Epithelial cell of prostate (primary cell): ENCODE measurements at regions not wholly inside any gene's neighbourhood (a gene's known extent, or its start where the extent isn't known, plus 50 kb on each side); places are given as distances from the start of the nearest gene placed in this dataset.
"Not testable (repeated sequence)": the region's sequence is repeated elsewhere in the genome, so short reads cannot be mapped to it uniquely, and the experiment has no call there.

Source experiments
- DNase-seq: peaks from one replicate; pipeline ENCODE4 v3.0.0-alpha.2; 2011; ENCODE audit warnings: low read depth, low spot score
- H3K27ac ChIP-seq: fragments of 450-650 bp; 2 replicates; pipeline ENCODE4 v1.5.1; 2017; ENCODE audit warnings: mild to moderate bottlenecking

DNA sequence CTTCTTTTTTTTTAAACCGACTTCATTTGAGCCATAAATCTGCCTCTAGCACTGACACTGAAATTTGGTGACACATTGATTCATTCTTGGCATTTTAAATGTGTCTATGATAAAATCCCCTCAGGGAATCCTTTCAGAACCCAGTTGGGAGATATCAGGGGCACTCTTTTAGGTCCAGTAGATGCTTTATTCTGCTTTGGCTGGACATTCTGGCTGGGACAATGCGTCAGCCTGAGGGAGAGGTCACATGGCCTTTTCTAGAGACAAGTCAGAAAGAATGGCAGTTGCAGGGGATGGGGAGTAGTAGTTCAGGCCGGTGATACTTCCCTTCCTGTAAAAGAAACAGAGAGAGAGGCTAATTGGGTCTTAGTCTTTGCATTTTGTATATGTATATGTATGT lies 63.1 kb downstream of the TRIM43 start:
- not testable (repeated sequence) for H3K27ac ChIP-seq, DNase-seq

DNA sequence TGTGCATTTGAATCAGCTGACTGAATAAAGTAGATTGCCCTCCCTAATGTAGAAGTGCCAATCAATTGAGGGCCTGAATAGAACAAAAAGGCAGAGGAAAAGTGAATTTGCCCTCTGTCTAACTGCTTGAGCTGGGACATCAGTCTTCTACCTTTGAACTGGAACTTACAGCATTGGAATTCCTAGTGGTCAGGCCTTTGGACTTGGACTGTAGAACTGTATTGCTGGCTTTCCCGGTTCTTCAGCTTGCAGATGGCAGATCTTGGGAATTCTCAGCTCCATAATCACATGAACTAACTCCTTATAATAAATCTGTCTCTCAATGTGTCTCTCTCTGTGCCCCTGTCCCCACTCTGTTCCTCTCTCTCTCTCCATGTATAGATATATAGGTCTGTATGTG lies 64.8 kb downstream of the TRIM43 start:
- not testable (repeated sequence) for H3K27ac ChIP-seq, DNase-seq

DNA sequence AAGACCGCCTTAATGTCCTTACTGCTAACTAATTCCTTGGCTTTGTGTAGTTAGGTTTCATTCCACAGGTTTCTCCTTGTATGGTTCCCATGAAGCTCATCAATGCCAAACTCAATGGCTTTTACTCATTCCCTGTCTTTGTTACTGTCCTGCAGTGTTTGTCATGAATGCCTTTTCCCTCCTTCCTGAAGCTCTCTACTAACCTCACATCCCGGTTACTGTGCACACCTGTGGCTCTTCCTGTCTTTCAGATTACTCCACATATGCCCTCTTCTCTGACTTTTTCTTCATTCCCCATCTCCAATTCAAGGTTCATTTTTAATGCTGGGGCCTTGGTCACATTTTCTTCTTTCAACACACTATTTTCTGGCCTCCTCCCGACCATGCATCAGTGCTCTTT lies 66.1 kb downstream of the TRIM43 start:
- not testable (repeated sequence) for DNase-seq, H3K27ac ChIP-seq

DNA sequence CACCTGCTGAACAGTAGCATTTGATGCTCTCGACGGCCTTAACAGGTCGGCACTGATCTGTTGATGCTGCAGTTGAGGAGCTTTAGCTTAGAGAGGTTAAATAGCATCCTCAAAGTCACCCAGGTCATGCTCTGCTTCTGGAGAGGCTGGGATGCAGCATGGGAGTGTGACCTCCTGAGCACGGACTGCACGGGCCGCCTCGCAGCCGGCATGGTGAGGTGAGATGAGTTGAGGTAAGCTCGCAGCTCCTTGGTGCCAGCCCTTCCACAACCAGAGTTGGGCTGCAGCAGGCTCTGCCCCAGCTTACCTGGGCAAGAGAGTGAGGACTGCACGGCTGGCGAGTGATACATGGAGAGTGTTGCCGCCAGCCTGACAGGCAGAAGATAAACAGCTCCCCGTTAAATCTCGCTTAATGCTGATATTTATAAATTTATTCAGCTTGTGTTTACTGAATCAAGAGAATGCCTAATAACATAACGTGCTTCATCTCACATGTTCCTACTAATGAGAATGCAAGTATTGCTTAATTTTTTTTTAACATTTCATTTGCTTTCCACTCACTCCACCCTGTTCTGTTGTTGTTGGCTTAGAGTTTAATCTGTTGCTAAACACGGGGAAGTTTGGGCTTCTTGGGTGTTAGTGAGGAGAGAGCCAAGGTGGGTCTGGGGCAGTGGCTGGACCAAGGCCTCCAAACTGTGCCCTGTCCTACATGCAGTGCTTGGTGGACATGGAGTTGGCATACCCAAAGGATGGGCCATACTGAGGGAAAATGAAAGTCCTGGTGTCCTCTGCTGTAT lies 69.2 kb downstream of the TRIM43 start:
- not testable (repeated sequence) for H3K27ac ChIP-seq, DNase-seq

DNA sequence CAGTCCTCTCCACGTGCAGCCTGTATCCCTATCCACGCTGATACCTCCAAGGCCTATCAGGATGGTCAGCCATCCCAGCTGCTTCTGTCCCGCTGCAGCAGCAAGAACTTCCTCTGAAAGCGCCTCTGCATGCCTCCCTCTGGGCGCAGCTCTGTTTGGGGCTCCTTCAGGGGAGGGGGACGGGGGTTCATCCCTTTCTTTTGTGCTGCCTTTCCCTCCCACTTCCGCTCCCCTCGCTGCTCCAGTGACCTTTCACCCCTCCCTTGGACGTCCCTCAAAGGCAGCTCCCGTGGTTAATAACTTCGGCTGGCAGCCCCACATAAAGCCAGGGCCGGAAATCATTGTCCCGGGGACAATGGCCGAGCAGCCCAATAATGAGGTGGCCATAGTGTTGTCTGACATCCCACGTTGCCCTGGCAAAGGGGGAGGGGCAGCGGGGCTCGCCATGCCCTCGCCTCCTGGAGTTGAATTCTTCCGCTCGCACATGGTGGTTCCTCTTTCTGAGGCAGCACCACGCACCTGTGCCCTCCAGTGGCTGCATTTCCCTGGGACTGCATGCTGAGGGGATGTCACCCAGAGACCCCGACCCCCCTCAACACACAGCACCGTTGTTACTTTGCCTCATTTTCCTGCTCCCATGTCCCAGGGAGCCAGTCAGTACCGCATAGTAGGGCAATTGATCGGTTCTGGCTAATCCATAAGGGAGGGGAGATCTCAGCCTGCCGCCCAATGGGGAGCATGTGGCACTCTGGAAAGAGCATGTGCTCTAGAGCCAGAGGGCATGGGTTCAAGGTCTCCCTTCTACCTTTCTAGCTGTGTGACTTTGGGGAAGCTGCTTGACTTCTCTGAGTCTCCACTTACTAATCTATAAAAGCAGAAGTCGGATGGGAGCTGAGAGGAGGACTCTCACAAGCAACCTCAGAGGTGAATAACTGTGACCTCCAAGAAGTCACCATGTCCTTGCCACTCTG lies 72.0 kb downstream of the TRIM43 start:
- not testable (repeated sequence) for DNase-seq, H3K27ac ChIP-seq

DNA sequence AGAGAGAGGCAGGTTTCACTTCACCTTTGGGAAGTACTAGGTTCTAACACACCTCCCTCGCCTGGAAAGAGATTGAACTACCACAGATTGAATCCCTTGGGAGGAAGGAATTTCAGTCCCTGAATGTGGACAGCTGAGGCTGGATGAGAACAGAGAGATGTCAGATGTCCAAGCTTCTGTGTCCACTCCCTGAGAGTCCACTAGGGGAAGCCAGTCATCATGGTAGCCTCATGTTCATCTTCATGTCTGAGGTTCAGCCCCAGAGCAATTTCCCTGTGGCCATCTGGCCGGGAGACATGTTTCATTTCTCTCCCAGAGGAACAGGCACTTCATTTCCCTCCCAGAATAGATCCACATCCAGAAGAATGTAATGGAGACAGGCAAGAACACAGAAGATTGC lies 74.8 kb downstream of the TRIM43 start:
- not testable (repeated sequence) for H3K27ac ChIP-seq, DNase-seq

DNA sequence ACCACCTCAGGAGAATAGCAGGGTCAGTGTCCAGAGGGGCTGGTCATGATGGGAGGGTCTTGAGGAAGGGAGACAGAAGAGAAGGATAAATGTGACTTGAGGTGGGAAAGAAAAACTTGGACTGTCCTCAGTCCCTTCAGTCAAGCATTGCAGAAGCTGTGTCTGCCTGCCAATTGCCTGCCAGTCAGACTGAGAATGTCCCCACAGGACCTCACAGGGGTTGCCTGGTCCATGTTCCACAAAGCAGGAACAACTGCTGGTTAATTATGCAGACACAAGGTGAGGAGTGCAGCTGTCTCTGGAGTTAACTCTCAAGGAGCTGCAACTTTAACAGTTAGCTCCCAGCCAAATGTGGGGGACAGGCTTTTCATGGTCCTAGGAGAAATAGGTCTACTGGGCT lies 75.7 kb downstream of the TRIM43 start:
- no peak for DNase-seq
- H3K27ac ChIP-seq: no peak overlapping the region

DNA sequence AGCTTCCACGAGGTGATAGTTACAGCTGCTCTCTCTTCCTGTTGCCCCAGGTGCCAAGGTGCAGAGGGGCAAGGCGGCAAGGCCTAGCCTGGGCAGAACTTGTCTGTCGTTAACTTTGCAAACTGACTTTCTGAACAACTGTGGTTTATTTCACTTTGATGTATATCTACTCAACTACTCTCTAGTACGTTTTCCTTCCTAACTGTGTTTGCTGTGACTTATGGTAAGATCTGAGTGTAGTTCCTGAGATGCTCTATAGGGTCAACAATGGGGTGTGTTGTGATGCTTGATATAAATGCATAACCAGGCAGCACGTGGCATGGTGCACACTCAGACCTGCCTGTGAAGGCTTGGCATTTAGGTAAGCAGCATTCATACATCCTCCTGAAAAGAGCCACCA lies 77.1 kb downstream of the TRIM43 start:
- DNase-seq, H3K27ac ChIP-seq: not testable (repeated sequence)

DNA sequence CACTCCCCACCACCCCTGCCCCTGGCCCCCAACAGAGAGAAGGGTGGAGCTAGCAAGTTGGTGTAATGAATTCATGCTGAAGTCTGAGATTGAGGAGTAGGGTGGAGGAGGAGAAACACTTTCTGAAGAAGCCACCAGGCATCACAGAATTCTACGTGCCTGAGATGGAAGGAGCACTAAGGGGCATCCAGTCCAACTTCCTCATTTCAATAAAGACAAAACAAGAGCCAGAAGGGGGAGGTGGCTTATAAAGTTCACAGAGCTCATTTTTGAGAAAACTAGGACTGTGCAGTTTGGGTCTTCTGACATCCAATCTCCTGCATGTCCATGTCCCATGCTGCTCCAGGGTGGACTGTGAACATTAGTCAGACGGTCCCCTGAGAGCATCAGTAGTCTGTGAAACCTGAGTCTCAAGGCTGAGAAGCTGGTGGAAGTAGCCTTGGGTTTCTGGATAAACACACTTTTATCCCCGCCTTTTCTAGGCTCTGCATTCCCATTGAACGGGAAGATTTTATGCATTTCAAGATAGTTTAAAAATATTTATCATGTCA lies 77.7 kb downstream of the TRIM43 start:
- no peak overlapping the region for H3K27ac ChIP-seq
- no peak for DNase-seq

DNA sequence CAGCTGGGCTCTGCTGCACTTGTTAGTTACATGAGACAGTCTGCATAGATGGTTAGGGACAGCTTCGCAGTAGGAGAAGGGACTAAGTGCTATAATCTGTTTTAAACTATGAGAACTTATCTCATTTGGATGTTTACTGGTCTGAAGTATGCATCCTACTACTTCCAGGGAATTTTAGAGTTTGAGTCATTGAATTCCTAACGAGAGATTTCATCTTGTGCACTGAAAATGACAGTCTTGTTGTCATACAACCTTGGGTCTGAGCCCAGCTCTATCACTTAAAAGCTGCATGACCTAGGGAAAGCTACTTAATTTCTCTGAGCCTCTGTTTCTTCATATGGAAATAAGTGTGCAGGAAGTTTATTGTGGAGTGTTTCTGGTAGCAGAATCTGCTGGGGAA lies 78.4 kb downstream of the TRIM43 start:
- no peak for DNase-seq
- no peak overlapping the region for H3K27ac ChIP-seq

DNA sequence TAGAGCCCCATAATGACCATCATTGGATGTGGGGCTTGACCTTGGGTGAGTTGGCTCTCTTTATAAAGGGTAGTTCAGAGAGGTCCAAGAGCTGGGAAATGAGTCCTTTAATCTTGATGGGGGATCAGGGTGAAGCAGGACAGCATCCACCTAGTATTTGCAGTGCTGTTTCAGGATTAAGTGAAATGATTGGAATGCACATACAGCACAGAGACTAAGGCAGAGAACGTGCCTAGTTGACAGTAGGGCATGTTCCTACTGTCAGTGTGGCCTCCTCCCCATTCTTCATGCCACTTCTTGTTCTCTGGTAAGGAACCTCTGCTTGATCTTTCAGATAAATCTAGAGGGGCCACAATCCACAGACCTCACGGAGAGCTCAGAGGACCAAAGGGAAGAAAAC lies 78.9 kb downstream of the TRIM43 start:
- no peak for DNase-seq
- no peak overlapping the region for H3K27ac ChIP-seq

DNA sequence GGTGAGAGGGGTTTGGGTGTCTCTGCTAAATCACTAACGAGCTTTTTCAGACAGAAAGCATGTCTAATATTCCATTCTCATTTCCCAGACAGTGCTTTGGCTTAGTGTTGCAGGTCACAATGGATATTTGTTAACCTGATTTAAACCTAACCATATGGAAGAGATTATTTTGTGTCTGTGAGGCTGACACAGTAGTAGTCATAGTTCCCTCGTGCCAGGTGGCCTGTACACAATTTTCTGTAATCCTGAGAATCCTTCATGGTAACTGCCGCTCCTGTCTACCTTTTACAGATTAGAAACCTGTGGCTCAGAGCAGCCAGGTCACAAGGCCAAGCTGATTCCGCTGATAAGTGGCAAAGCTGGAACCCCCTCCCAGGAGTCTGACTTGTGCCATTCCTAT lies 79.4 kb downstream of the TRIM43 start:
- not testable (repeated sequence) for H3K27ac ChIP-seq, DNase-seq

DNA sequence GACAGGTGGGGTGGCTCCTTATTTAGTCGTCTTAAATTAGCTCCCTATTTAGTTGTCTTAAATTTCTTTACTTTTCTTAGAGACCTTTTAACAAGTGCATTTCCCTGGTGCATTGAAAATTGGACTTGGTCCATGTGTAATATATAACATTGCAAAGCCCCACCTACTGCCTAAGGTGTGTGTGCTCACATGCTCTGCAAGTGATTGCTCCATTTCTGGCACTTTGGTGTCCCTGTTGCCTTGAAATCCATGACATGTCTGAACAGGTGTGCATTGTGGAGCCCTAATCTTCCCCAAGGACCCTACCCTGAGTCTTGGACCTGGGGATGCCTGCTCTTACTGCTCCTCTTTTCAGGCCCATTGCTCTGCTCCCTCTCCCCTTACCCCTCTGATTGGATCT lies 80.2 kb downstream of the TRIM43 start:
- not testable (repeated sequence) for DNase-seq, H3K27ac ChIP-seq

DNA sequence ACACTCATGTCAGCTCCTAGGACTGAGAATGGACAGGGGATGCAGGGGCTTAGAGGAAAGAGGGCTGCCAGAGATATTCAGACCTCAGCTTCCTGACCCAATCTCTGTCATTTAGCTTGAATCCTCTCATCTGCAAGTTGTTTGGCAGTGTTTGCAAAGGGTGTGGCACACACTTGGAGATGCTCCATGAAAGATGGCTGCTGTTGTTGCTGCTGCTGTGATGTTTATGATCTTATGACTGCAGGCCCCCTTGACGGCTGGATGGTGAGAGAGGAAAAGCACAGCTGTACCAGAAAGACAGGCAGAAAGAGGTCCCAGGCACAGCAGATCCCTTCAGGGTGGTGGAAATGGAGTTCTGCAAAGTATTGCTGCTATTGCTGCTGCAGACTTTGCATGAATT lies 80.7 kb downstream of the TRIM43 start:
- H3K27ac ChIP-seq, DNase-seq: not testable (repeated sequence)

DNA sequence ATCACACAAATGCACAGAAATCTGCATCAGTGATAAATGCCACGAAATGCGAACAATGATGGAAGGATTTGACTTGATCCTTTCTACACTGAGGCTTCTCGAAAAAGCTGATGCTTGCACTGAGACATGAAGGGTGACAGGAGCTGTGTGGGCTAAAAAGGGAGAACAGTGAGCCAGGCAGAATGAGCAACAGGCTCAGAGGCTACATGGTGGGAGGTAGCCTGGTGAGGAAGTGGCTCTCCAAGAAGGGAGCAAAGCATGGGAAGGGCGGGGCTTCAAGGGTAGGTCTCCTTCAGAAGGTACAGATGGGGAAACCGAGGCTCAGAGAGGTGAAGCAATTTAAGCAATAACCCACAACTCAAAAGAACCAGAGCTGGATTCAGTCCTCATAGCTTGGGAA lies 82.4 kb downstream of the TRIM43 start:
- no peak overlapping the region for H3K27ac ChIP-seq
- DNase-seq: no peak

DNA sequence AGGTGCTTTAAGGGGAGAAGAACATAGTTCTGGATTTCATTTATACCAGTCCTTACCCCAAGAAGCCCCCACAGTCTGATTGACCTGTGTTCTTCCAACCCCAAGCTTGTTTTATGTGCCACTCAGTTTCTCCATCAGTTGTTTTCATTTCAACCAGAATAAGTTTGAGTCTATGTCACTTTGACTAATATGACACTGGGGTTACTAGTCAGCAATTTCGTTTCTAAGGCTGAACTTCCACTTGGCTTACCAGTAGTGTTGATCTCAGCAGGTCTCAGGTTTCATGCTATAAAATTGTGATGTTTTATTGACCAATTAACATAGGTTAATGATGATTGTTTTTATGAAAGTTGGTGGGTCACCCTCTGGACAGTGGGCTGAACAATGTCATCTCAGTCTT lies 84.8 kb downstream of the TRIM43 start:
- DNase-seq, H3K27ac ChIP-seq: not testable (repeated sequence)

DNA sequence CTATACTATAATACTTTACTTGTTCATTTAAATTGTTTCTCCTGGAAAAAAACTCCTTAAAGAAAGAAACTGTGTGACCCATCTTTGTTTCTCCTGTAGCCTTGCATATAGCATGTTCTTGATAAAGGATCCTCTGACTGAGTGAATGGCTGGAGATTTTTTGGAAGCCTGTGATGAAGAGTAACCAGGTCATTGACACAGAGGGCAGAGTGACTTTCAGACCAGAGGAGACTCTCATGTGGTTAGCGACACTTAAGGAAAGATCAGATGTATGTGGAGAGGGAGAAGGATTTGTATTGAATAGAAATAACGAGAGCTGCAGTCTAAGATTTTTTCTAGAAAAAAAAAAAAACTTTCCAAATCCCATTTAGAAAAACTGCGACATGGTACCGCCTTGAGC lies 85.5 kb downstream of the TRIM43 start:
- no peak overlapping the region for H3K27ac ChIP-seq
- DNase-seq: no peak

DNA sequence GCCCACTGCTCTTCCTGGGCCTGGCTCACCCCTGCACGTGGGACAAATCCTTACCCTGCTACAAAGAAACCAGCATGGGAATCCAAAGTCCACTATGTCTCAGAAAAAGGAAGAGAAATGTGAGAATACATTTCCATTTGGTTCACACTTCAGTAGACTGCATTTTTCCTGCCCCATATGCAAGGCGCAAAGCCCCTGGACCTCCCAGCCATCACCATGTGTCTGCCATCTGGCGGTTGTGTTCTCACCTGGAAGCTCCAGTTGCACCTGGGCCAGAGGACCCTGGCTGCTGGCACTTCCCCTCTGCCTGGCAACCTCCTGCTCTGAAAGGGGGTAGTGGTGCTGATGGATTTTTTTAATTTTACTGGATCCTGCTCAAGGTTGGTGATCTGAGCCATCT lies 86.0 kb downstream of the TRIM43 start:
- DNase-seq: not testable (repeated sequence)

DNA sequence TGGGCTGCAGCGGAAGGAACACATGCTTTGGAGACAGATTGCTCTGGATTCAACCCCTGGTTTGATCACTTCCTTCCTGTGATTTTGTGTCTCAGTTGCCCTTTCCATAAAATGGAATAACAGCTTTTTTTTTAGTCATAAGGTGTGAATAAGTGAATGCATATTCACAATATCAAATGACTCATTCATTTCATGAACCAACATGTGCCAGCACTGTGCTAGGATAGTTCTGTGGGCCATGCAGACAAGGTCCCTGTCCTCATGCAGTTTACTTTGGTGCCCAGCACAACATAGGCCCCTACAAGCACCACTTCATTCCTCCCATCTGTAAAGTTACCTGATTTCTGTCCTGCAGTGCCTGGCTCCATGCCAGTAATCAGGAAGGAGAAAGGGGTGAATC lies 89.4 kb downstream of the TRIM43 start:
- not testable (repeated sequence) for DNase-seq, H3K27ac ChIP-seq

More for the DNA sequence above, 86.0 kb downstream of the TRIM43 start:
- H3K27ac ChIP-seq: not testable (repeated sequence)

DNA sequence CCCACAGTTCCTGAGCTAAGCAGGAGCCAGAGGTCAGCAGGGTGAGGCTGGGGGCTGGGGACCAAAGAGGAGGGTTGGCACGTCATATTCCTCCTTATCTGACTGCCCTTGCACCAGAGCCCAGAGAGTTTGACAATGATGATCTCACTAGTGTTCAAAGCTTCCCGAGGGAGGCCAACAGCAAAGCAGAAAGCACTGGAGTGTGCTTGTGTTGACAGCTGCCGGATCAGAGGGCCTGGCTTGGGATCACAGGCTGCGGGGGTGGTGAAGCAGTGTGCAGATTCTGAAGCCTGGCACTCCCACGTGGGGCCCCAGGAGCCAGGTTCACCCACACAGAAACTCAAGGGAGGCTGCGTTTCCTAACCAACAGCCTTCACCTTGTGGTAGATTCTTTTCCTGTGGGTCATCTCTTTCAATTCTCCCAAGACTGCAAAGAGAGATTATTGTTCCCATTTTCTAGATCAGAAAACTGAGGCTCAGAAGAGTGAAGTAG lies 89.8 kb downstream of the TRIM43 start:
- DNase-seq, H3K27ac ChIP-seq: not testable (repeated sequence)
